Parathyroid adenoma (tissue), 2 donors: ENCODE measurements at regions not wholly inside any gene's neighbourhood (a gene's known extent, or its start where the extent isn't known, plus 50 kb on each side); places are given as distances from the start of the nearest gene placed in this dataset.
"Not testable (repeated sequence)": the region's sequence is repeated elsewhere in the genome, so short reads cannot be mapped to it uniquely, and the experiment has no call there.

ENCODE experiments used
- H2AFZ ChIP-seq: fragments of 300-600 bp; sonication (generic); one replicate; pipeline ENCODE4 v1.7.0; 2017; ENCODE audit warnings: antibody characterized with exemption, mild to moderate bottlenecking
- H3K27ac ChIP-seq: fragments of 300-600 bp; sonication (generic); one replicate; pipeline ENCODE4 v1.7.0; 2017
- H3K27me3 ChIP-seq: fragments of 300-600 bp; sonication (generic); one replicate; pipeline ENCODE4 v1.7.0; 2017; ENCODE audit warnings: low read length; ENCODE audit not compliant: control insufficient read depth, insufficient read depth
- H3K36me3 ChIP-seq: fragments of 300-600 bp; sonication (generic); one replicate; pipeline ENCODE4 v1.7.0; 2017; ENCODE audit warnings: low read length; ENCODE audit not compliant: control insufficient read depth, insufficient read depth
- H3K4me1 ChIP-seq: fragments of 300-600 bp; sonication (generic); one replicate; pipeline ENCODE4 v1.7.0; 2017; ENCODE audit warnings: control low read depth
- H3K4me2 ChIP-seq: fragments of 300-600 bp; sonication (generic); one replicate; pipeline ENCODE4 v1.7.0; 2017; ENCODE audit warnings: low read length
- H3K4me3 ChIP-seq: fragments of 300-600 bp; sonication (generic); one replicate; pipeline ENCODE4 v1.7.0; 2017; ENCODE audit warnings: low read depth, low read length
- H3K79me2 ChIP-seq: fragments of 300-600 bp; sonication (generic); one replicate; pipeline ENCODE4 v1.7.0; 2017; ENCODE audit warnings: control low read depth
- H3K9ac ChIP-seq: fragments of 300-600 bp; sonication (generic); one replicate; pipeline ENCODE4 v1.7.0; 2017; ENCODE audit warnings: mild to moderate bottlenecking
- H3K9me3 ChIP-seq: fragments of 300-600 bp; sonication (generic); one replicate; pipeline ENCODE4 v1.7.0; 2017; ENCODE audit warnings: low read length; ENCODE audit not compliant: control insufficient read depth
- TF ChIP-seq, protein P1 (sequence below): fragments of 300-600 bp; sonication (generic); IDR thresholded peaks from one replicate; pipeline ENCODE4 v1.7.0; 2017; ENCODE audit warnings: antibody characterized with exemption, mild to moderate bottlenecking
- donor health status: primary hyperparathyroidism.

DNA sequence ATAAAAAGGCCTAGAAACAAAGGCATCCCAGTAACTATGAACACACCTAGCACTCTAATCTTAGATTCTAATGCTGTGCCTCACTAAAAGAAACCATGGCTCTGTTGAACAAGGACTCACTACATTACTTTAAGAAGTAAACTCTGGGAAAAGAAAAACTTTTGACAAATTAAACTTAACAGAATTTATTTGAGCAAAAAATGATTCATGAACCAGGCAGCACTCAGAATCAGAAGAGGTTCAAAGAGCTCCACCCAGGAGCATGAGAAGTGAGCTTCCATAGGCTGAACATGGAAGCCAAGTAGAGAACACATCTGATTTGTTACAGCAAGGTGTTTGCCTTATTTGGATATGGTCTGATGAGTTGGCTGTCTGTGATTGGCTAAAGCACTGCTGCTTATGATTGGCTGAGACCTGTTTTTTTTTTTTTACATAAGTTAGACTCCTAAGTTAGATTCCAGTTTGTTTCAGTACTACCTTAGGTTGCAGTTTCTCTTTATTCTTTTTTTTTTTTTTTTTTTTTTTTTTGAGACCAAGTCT lies 343.6 kb upstream of the SASH1 start:
- Histone ChIP-seq H3K4me2 (no peak overlapping the region), H3K4me1 (no peaks in the 10 kb centered on the region), H3K4me3 (no peak overlapping the region), H3K27me3 (no peaks in the 10 kb centered on the region), H3K27ac (no peak overlapping the region), H3K9ac (no peak overlapping the region), H3K79me2 (no peaks in the 10 kb centered on the region), H2AFZ (no peak overlapping the region), H3K9me3 (no peaks in the 10 kb centered on the region), H3K36me3 (no peaks in the 10 kb centered on the region)
- TF ChIP-seq, protein P1, sequence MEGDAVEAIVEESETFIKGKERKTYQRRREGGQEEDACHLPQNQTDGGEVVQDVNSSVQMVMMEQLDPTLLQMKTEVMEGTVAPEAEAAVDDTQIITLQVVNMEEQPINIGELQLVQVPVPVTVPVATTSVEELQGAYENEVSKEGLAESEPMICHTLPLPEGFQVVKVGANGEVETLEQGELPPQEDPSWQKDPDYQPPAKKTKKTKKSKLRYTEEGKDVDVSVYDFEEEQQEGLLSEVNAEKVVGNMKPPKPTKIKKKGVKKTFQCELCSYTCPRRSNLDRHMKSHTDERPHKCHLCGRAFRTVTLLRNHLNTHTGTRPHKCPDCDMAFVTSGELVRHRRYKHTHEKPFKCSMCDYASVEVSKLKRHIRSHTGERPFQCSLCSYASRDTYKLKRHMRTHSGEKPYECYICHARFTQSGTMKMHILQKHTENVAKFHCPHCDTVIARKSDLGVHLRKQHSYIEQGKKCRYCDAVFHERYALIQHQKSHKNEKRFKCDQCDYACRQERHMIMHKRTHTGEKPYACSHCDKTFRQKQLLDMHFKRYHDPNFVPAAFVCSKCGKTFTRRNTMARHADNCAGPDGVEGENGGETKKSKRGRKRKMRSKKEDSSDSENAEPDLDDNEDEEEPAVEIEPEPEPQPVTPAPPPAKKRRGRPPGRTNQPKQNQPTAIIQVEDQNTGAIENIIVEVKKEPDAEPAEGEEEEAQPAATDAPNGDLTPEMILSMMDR: no peak

DNA sequence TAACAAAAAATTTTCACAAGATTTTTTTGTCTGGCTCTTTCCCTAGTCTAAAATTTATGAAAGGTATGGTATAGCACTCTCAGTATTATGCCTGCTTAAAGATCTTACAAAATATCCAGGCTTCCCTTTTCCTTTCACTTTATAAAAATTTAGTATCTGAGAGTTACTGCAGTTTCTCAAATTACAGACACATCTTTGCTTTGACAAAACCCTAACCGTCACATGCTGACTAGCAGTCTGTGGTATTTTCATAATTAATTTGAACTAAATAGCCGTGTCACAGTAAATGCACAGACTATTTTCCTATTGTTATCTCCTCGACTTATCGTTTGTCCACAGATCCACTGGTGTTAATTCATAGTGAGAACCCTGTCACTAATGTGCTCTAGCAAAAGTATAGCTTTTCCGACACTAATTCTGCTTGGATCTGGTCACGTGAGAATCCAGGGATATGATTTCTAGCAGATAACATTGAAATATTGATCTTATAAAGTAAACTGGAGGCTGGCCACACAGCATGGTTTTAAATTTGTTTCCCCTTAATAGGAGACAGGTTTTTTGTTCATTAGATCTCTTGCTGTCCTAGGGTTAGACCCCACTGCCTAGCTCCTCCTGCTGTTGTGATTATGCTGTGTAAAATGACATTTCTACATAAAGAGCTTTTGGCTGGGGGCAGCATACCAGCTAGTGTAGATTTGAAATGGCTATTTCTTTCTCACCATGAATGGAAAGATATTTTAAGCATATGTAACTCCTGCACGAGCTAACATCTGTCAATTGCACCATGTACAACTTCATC lies 340.6 kb upstream of the SASH1 start:
- H3K27ac ChIP-seq: no peak overlapping the region
- TF ChIP-seq, protein P1: no peak
- H3K9ac ChIP-seq: no peak overlapping the region
- no peak overlapping the region for H2AFZ ChIP-seq
- H3K79me2 ChIP-seq: no peaks in the 10 kb centered on the region
- no peak overlapping the region for H3K4me3 ChIP-seq
- no peaks in the 10 kb centered on the region for H3K4me1 ChIP-seq
- no peaks in the 10 kb centered on the region for H3K9me3 ChIP-seq
- no peak overlapping the region for H3K4me2 ChIP-seq
- no peaks in the 10 kb centered on the region for H3K36me3 ChIP-seq
- H3K27me3 ChIP-seq: no peaks in the 10 kb centered on the region

DNA sequence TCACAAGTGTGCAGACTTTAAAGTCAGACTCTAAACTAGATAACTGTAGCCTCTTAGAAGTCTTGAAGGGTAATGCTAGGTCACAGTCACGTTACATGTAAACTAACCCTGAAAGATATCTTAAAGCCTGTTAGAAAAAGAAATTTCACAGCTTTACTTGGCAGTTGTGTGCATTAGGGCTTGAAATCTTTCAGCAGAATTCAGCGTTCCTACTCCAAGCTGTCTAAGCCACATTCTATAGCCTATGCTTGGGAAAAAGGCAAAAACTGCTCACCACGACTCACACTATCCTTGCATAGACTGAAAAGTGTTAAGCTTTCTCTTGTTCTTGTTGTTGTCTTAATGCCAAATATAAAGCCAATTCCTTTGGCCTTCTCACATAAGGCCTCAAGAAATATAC lies 338.0 kb upstream of the SASH1 start:
- TF ChIP-seq, protein P1: no peak
- Histone ChIP-seq H3K27me3 (no peaks in the 10 kb centered on the region), H3K36me3 (no peaks in the 10 kb centered on the region), H3K79me2 (no peaks in the 10 kb centered on the region), H3K27ac (no peak overlapping the region), H3K4me1 (no peaks in the 10 kb centered on the region), H3K4me3 (no peak overlapping the region), H3K9ac (no peak overlapping the region), H3K4me2 (no peak overlapping the region), H3K9me3 (no peaks in the 10 kb centered on the region), H2AFZ (no peak overlapping the region)

DNA sequence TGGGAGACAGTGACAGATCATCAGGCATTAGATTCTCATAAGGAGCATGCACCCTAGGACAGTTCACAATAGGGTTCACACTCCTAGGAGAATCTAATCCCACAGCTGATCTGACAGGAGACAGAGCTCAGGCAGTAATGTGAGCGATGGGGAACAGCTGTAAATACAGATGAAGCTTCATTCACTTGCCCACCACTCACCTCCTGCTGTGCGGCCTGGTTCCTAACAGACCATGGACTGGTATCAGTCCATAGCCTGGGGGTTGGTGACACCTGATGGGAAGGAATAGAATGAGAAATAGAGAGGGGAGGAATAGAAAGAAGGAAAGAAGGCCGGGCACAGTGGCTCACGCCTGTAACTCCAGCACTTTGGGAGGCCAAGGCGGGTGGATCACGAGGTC lies 336.8 kb upstream of the SASH1 start:
- H3K79me2 ChIP-seq: no peaks in the 10 kb centered on the region
- no peak overlapping the region for H3K27ac ChIP-seq
- H3K27me3 ChIP-seq: no peaks in the 10 kb centered on the region
- TF ChIP-seq, protein P1: no peak
- no peak overlapping the region for H3K4me3 ChIP-seq
- H3K9ac ChIP-seq: no peak overlapping the region
- no peaks in the 10 kb centered on the region for H3K9me3 ChIP-seq
- H3K4me1 ChIP-seq: no peaks in the 10 kb centered on the region
- H2AFZ ChIP-seq: no peak overlapping the region
- no peaks in the 10 kb centered on the region for H3K36me3 ChIP-seq
- no peak overlapping the region for H3K4me2 ChIP-seq

DNA sequence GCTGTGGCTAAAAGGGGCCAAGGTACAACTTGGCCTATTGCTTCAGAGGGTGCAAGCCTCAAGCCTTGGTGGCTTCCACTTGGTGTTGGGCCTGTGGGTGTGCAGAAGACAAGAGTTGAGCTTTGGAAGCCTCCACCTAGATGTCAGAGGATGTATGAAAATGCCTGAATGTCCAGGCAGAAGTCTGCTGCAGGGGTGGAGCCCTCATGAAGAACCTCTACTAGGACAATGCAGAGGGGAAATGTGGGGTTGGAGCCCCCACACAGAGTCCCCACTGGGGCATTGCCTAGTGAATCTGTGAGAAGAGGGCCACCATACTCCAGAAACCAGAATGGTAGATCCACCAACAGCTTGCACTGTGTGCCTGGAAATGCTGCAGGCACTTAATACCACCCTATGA lies 332.1 kb upstream of the SASH1 start:
- not testable (repeated sequence) for H3K9me3 ChIP-seq, H3K27ac ChIP-seq, H3K36me3 ChIP-seq, H3K79me2 ChIP-seq, H3K9ac ChIP-seq, H3K4me3 ChIP-seq, H3K4me1 ChIP-seq, H3K4me2 ChIP-seq, H3K27me3 ChIP-seq, H2AFZ ChIP-seq
